Ovary (tissue), 3 donors: ENCODE measurements at regions not wholly inside any gene's neighbourhood (a gene's known extent, or its start where the extent isn't known, plus 50 kb on each side); places are given as distances from the start of the nearest gene placed in this dataset.

Experiments used
- CTCF ChIP-seq, 3 donors: fragments of 450-650 bp in 2 of 3; fragments of 200-600 bp in 1 of 3; IDR thresholded peaks; one replicate each; pipeline versions ENCODE4 v1.5.1 to v1.8.0; 2016 to 2022; ENCODE audit warnings: antibody characterized with exemption in 3 of 3, mild to moderate bottlenecking in 1 of 3
- EP300 ChIP-seq: sonication (generic); formaldehyde crosslinking; IDR thresholded peaks from one replicate; pipeline ENCODE4 v1.6.1; 2017; ENCODE audit warnings: antibody characterized with exemption
- POLR2A ChIP-seq: fragments of 450-650 bp; IDR thresholded peaks from one replicate; pipeline ENCODE4 v1.6.1; 2017; ENCODE audit warnings: antibody characterized with exemption, mild to moderate bottlenecking, moderate library complexity
- donor health status: DM: no; HTN: no; CAD: no.

- TF ChIP-seq POLR2A (no peak), CTCF (IDR thresholded peaks at IDR 0.05) (no peak), EP300 (no peak)
These were observed 567.6 kb downstream of the BCL11B start for GRCh38 chr14:98704441-98704840.
